HG03103 (cell line): ENCODE measurements at regions not wholly inside any gene's neighbourhood (a gene's known extent, or its start where the extent isn't known, plus 50 kb on each side); places are given as distances from the start of the nearest gene placed in this dataset.

Experiments used
- ATAC-seq: cut with Tn5 transposase; IDR thresholded peaks from one replicate; pipeline ENCODE4 v1.9.1; 2021; ENCODE audit warnings: low read depth; ENCODE audit not compliant: unreplicated experiment

DNA sequence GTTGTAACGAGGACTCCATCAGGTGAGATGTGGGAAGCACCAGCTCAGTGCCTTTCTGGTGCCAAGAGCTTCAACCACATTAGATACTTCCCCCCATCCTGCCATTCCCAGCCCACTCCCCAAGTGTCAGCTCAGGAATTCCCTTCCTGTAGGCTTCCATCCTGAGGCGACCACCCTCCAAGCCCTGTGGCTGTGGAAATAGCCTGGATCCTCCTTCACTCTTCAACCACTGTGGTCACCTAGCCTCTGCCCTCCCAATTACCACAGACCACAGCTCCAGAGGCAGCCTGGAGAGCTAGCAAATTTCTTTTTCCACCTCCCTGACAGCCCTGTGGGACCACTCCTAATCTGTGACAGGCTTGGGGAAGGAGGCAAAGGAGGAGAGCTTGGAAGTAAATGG, 219.8 kb upstream of the MAP3K1 start:
- ATAC-seq = no peak

DNA sequence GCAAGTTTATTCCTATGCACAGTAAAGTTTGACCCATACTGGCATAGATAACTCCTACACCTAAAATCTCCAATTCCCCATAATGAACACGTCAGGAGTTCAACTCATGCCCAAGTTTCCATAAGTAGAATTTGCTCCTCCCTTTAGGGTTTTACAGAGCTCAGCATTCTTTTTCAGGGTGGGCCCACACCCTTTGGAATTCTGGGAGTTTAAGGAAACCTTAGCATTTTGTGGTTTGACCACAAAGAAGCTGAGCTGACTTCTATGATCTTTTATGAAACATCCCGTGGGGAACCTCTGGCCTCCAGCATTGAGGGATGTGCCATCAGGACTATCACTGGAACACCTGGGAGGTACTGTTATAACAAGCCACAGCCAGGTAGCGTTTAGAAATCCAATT, 220.6 kb upstream of the MAP3K1 start:
- ATAC-seq = no peak

DNA sequence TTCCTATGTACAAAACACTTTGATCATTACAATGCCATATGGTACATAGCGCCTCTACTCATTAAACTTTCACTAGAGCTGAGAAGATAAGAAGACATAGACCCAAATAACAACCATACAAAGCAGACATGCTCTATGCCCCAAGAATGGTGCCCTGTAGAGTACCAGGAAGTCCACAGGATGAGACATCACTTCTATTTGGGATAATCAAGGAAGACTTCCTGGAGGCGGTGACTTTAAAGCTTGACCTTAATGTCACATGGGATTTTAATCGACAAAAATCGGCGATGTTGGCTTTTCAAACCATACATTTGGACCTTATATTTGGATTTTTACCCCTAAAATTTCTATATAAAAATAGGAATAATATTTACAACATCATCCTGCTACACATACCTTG, 224.3 kb upstream of the MAP3K1 start:
- no peak for ATAC-seq

DNA sequence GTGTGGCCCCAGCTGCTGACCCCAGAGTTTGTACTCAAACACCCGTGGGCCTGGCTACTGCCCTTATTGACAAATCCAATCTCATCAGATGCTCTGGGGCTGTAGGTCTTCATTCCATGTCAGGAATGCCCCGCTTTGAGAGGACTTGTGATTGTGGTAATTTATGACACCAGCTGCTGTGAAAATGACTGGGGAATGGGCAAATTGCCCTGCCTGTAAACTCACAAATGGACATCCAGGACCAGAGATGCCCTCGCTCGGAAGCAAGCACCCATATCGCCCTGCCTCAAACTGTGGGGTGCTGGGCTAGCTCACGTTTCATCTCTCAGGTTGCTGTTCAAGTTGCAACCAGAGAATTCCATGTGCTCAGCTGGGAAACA, 225.9 kb upstream of the MAP3K1 start:
- no peak for ATAC-seq

DNA sequence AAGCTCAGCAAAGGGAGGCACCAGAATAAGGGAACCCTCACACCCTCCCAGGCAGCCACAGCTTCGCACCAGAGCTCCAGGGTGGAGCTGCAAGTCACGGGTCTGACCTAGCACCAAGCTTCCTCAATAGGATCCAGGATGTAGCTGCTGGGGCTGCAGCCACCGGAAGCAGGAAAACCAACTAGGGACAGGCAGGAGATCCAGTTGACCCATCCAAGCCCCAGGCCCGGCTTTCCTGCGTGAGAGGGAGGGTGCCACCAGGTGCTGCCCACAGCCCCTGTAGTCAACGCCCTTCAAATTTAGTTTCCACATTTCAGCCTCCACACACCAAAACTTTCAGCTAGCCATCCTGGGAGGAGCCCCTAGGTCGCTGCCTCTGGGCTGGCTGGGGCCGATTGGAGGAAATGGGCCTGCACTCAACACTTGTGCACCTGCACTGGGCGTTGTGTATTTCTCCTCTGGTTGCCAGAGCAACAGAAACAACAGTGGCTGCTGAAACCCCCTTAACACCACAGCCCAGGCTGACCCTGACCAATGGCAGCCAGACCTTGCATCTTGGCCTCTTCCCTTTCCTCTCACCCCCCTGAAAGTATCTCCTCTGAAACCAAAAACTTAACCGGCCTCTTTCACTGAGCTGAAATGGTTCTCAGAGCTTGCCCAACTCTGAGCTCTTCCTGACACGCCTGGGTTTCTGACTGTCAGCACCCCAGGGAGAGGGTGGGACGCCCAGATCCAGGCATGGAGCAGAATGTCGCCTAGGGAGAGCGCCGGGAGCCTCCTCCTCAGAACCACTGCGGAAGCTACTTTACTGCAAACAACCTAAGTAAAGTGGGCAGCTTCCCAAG, 226.5 kb upstream of the MAP3K1 start:
- ATAC-seq = peak; percentile 99

DNA sequence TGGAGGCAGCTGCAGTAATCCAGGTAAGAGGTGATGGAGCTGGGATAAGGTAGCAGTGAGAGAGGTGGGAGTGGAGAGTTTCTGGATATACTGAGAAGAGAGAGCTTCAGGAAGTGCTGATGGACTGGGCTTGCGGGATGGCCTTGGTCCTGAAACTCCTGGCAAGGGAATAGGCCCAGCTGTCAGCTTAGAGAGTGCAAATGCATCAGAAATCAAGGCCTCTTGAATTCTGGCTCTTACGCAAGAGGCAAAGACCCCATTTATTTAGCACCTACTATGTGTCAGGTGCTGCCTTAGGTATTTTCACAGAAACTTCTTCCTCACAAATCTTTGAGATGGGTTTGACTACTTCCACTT, 227.2 kb upstream of the MAP3K1 start:
- no peak for ATAC-seq

DNA sequence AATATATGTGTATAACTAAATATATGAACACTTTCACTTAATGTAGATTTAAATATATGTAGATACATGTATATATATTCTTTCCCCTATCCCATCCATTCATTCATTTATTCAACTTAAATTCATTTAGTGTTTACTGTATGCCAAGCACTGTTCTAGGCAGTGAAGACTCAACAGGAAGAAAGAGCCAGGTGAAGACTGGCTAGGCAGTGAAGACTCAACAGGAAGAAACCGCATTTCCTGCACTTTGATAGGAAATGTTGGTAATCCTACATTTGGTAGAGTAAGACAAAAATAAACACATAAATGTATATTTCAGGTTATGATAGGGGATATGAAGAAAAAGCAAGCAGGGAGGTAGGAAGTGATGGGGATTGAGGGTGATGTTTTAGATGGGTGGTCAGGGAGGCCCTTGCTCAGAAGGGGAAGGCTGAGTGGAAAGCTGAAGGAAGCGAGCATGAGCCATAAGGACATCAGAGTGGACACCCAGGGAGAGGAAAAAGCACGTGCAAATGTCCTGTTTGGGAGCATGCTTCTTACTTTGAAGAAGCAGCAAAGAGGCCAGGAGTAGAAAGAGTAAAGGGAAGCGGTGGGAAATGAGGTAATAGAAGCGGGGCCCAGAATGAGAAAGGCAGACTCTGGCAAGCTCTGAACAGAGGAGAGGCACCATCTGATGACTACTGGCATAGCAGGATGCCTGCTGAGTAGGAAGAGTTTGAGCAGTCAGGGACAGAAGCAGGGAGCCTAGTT, 227.8 kb upstream of the MAP3K1 start:
- ATAC-seq = no peak

DNA sequence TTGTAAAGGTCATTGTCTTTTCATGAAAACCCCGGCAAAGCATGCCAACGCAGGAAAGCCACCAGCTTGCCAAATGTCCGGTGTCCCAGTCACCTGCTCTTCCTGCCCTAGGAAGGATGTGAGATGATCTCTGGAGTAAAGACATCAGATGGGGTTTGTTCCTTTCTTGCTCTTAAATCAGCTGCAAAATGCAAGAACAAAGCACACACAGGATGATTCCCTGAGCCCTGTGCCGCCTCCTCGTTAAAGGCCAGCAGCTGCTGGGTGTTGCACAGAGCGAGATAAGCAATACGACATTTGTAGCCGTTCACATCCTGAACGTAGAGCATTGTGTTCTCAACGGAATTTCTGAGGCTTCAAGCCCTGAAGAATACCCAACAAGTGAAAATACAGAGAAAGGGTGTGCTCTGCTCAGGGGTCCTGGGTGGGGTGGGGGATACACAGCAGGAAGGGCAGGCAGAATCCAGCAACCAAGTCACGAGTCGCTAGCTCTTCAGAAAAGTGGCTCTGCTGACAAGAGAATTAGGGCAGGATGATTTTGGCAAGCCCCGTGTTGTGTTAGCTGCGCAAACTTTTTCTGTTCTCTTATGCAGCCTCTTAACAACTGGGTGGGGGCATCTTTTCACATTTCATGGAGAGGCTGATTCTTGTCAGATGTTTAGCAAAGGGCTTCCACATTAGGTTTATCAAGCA, 229.2 kb upstream of the MAP3K1 start:
- ATAC-seq = no peak

DNA sequence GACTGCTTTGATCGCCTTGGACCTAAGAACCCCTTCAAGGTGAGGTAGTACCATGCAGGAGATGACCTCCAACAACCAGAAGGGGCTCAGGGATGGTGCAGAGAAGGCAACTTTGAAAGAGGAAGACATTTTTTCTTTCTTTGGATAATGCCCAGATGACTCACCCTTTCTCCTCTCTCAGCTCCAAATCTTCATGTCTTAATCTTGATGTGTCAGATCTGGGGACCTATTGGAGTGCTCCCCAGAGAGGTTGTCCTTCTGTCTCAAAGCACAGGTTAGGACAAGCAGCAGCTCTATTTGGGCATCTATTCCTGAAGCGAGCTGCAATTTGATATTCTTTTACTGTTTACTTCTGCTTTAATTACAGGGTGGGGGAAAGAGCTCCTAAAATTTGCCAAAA, 229.9 kb upstream of the MAP3K1 start:
- ATAC-seq = no peak

DNA sequence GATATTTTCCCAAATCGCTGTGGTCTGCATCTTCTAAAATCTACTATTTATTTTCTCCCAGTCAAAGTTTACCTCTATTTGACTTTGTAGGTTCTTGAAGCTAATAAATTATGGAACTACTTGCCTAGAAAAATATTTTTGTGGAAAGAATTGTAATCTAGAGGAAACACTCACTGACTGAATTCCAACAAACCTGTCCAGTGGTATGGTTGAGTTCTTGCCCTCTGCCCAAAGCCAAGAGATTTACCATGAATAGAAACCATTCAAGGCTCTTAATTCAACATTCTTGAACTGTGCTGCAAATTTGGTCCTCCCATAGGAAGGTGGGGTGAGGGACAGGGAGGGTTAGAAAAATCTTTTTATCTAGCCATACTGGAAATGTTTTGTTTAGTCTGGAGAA, 233.9 kb upstream of the MAP3K1 start:
- no peak for ATAC-seq

DNA sequence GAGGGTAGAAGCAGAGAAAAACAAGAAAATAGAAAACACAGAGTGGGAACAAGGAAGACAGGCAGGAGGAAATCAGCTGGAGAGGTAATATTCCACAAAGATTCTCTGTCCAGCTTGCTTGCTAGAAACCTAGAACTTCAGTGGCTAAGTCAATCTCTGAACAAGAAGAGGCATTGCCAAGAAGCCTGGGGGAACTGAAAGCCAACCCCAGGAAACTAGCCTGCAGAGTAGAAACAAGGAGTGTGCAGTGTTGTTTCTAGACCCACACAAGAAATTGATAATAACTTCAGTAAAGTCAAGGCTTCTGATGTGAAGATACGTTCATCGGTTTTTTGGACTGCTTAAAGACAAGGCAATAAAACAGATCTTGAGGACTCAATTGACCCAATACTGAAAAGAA, 234.5 kb upstream of the MAP3K1 start:
- no peak for ATAC-seq

DNA sequence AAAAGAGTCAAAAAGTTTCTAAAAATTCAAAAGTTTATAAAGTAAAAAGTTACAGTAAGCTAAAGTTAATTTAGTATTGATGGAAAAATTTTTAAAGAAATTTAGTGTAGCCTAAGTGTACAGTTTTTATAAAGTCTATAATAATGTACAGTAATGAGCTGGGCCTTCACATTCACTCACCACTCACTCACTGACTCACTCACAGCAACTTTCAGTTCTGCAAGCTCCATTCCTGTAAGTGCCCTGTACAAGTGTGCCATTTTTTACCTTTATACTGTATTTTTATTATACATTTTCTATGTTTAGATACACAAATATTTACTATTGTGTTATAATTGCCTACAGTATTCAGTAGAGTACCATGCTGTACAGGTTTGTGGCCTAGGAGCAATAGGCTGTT, 239.5 kb upstream of the MAP3K1 start:
- ATAC-seq = no peak

DNA sequence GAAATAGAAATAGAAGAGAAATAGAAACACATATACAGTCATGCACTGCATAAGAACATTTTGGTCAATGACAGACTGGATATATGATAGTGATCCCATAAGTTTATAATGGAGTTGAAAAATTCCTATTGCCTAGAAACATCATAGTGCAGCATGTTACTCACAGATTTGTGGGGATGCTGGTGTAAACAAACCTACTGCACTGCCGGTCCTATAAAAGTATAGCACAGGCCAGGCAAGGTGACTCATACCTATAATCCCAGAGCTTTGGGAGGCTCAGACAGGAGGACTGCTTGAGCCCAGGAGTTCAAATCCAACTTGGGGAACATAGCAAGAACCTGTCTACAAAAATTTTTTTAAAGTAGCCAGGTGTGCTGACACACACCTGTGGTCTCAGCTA, 240.6 kb upstream of the MAP3K1 start:
- ATAC-seq = no peak

DNA sequence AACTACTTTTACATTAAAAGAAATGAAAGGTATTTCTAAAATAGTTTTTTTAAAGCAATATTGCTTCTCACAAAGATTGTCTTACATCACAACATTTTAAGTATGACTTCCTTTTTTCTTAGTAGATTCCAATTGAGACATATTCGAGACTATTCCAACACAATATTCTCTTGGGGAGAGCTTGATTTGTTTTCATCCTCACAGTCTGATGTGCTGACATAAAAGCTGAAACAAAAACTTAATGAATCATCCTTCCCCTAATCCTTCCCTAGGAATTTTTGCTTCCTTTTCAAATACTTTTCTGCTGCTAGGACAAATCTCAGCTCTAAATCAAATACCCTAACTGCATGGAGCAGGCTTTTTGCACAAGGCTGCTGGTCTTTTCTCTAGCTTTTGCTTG, 245.8 kb upstream of the MAP3K1 start:
- ATAC-seq = no peak

DNA sequence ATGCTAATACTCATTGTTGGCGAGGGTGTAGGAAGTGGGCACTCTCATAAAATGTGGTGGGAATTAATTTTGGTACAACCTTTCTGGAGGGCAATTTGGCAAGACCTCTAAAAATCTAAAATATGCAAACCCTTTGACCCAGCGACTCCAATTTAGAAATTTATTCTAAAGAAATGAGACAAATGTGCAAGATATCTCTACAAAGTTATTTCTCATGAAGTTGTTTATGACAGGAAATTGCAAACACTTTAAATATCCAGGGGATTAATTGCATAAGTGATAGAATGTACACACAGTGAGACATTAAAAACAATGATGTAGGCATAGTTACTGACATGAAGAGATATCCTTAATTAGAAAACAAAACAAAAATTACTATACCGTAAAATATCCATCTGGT, 246.3 kb upstream of the MAP3K1 start:
- ATAC-seq = no peak

DNA sequence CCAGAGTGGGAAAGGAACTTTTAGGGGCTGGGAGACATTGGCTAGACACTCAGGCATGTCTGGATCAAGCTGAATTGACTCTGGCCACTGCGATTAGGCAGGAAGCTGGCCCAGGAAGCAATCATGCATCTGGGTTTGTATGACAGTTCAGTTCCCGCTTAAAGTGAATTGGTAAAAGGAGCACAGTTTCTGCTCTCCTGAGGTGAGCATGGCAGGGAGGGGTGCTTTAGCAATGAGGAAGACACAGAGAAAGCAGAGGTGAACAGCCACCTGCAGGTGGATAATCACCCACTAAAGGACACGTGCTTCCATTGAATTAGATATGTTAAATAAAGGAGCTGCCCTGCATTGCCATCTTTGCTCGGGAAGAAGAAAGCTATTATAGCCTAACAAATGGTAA, 248.1 kb upstream of the MAP3K1 start:
- ATAC-seq = no peak

DNA sequence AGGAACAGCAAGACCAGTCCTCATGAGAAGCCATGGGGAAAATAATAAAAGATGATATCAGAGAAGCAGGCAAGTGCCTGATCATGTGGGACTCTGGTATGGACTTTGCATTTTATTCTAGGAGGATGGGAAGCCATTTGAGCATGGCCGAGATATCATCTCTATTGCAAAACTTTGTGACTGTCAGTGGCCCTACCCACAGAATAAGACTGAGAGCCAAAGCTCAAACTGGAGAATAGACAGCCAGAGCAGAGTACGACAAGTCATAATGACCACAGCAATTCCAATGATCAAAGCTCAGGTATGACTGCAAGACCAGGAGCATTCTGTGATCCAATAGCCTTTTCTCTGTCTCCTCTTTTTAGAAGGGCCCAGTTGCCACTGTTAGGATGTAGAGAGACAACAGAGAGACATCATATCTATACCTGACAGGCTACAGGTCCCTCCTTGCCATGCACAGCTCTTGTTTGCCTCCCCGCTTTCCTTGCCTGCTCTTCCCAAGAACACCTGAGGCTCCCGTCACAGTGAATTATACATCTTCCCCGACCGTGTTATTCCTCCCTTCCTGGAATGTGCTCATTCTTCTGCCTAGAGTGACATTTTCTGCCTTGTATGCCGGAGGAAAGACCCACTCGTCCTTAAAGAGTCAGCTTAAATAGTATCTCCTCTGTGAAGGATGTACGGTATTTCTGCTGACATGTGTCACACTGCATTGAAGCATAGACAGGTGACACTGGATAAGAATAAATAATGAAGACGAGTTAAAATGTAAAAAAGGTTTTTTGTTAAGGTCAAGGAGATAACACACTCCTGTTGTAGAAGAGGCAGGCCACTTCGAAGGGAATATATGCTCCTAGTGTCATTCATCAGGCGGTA, 248.7 kb upstream of the MAP3K1 start:
- no peak for ATAC-seq

DNA sequence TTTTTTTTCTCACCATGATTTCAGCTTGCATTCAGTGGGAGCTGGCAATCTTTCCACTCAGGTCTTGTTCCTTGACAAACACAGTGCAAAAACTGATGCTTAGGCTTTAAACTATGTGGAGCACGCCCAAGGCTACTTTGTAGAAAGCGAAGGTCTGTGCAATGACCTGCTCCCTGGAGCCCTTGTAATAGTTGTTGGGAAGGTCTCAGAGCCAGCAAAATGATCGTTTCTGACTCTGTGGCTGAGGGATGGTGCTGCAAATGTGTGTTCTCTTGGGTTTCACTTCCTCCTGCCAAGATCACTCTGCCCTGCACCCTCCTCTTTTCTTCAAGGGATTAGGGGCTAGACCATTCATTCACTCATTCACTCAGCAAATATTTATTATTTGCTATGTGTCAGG, 249.7 kb upstream of the MAP3K1 start:
- ATAC-seq = peak; percentile 78

DNA sequence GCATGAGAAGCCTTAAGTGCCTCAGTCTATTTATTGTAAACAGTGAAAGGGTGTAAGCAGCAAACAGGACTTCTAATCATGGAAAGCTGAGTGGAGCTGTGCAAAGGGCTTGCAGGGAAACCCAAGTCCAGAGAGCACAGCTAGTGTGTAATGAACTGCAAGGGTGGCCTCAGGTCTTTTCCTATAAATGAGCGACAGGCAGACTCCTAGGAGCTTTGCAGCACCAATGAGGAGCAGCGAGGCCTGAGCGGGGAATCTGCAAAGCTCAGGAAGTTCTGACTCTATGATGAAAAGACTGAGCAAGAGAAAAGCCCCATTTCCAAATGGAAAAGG, 250.1 kb upstream of the MAP3K1 start:
- no peak for ATAC-seq

DNA sequence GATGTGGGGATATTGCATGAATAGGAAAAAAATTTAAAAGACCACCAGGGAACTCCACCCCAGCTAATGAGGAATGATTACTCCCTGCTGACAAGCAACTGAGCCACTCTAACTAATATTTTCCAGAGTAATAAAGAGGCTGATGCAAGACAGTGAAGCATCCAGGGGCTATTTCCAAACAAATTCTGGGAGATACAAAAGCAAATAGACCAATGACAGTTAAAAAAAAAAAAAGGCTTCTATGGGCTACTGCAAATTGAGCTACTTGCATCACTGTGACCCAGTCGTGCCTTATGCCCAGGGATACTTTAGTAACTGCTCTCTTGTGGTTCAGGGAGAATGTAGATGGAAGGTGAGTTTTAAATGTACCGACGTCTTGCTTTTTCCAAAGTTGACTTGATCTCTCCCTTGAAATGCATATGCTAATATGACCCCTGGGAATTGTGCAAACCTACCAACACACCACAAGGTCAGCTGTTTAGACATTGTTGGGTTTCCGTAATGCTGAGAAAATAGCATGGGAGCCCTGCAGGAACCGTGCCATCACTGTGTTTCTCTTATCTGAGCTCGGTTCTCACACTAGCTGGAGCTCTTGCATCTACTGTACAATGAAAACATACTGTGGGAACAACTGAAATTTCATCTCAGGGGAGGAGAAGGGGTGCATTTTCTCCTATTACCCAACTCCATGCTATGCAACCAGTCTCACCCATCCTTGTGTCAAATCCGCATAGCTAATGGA, 250.6 kb upstream of the MAP3K1 start:
- no peak for ATAC-seq
